CD4-positive, alpha-beta memory T cell (primary cell): ENCODE measurements at regions not wholly inside any gene's neighbourhood (a gene's known extent, or its start where the extent isn't known, plus 50 kb on each side); places are given as distances from the start of the nearest gene placed in this dataset.
"Not testable (repeated sequence)": the region's sequence is repeated elsewhere in the genome, so short reads cannot be mapped to it uniquely, and the experiment has no call there.

Experiments used
- CTCF ChIA-PET: fragments of 350-600 bp; sonication (Branson Sonifier 250); formaldehyde crosslinking; loops from one replicate; lab custom pipeline; 2021; ENCODE audit warnings: inconsistent platforms; ENCODE audit not compliant: partially characterized antibody; lab: Charles Lee
- POLR2A ChIA-PET: fragments of 350-600 bp; sonication (Branson Sonifier 250); formaldehyde crosslinking; loops from one replicate; lab custom pipeline; 2021; ENCODE audit not compliant: partially characterized antibody; lab: Charles Lee
- DNase-seq, 5 donors: peaks; one replicate each; pipeline versions ENCODE4 v3.0.0 to v3.0.0-alpha.2; 2020 to 2022; ENCODE audit warnings: mixed read lengths in 1 of 5
- H3K27ac ChIP-seq: one replicate; pipeline ENCODE4 v1.7.0; 2013; ENCODE audit warnings: low read depth, low read length
- H3K27me3 ChIP-seq: 2 replicates; pipeline ENCODE4 v1.7.0; 2013; ENCODE audit warnings: mild to moderate bottlenecking, low read length, moderate library complexity; ENCODE audit not compliant: insufficient read depth
- H3K36me3 ChIP-seq: 2 replicates; pipeline ENCODE4 v1.7.0; 2013; ENCODE audit warnings: mild to moderate bottlenecking, low read length, moderate library complexity; ENCODE audit not compliant: insufficient read depth
- H3K4me1 ChIP-seq: 2 replicates; pipeline ENCODE4 v1.7.0; 2013; ENCODE audit warnings: mild to moderate bottlenecking, low read length, moderate library complexity; ENCODE audit not compliant: insufficient read depth
- H3K4me3 ChIP-seq, 2 donors: one replicate each; pipeline ENCODE4 v1.7.0; 2013; ENCODE audit warnings: low read length in 2 of 2, mild to moderate bottlenecking in 1 of 2
- H3K9me3 ChIP-seq, 2 donors: one replicate each; pipeline ENCODE4 v1.7.0; 2013; ENCODE audit warnings: low read length in 2 of 2, control low read depth in 1 of 2; ENCODE audit not compliant: control insufficient read depth in 1 of 2
- H3K27ac Mint-ChIP-seq, 7 donors: one replicate each; pipeline ENCODE4 v1.8.0; 2020 to 2021; ENCODE audit warnings: mixed read lengths in 7 of 7, mild to moderate bottlenecking in 6 of 7, inconsistent platforms in 3 of 7, moderate library complexity in 3 of 7
- H3K27me3 Mint-ChIP-seq, 2 donors: one replicate each; pipeline ENCODE4 v1.8.0; 2020 to 2021; ENCODE audit warnings: mixed read lengths in 2 of 2
- H3K36me3 Mint-ChIP-seq, 2 donors: one replicate each; pipeline ENCODE4 v1.8.0; 2020 to 2021; ENCODE audit warnings: mixed read lengths in 2 of 2, inconsistent platforms in 1 of 2, mild to moderate bottlenecking in 1 of 2
- H3K4me1 Mint-ChIP-seq, 4 donors: one replicate each; pipeline ENCODE4 v1.8.0; 2020 to 2021; ENCODE audit warnings: mixed read lengths in 4 of 4, mild to moderate bottlenecking in 1 of 4
- H3K4me3 Mint-ChIP-seq, 8 donors: one replicate each; pipeline ENCODE4 v1.8.0; 2020 to 2021; ENCODE audit warnings: mixed read lengths in 8 of 8, mild to moderate bottlenecking in 7 of 8, moderate library complexity in 6 of 8, inconsistent platforms in 3 of 8
- H3K9me3 Mint-ChIP-seq, 8 donors: one replicate each; pipeline ENCODE4 v1.8.0; 2020 to 2021; ENCODE audit warnings: mixed read lengths in 8 of 8, mild to moderate bottlenecking in 5 of 8, inconsistent platforms in 3 of 8, moderate library complexity in 1 of 8
- intact Hi-C: fragments of 100-400 bp; cut with micrococcal nuclease; formaldehyde crosslinking; loops from one replicate; pipeline ENCODE4 v1.15.1; 2023

GRCh38 chr9:15070716-15071115, 160.5 kb upstream of the FREM1 start:
- Histone ChIP-seq H3K27ac (no peak overlapping the region), H3K36me3 (no peaks in the 10 kb centered on the region), H3K4me3 (no peak overlapping the region), H3K4me1 (no peaks in the 10 kb centered on the region), H3K9me3 (no peaks in the 10 kb centered on the region), H3K27me3 (no peaks in the 10 kb centered on the region)
- no peak for DNase-seq
- intact Hi-C loops, result no loop called here
- POLR2A ChIA-PET, result no interaction called here
- H3K27me3 Mint-ChIP-seq, result peaks cover 4 to 8% of the 10 kb centered on the region in 2 donors
- peaks cover 0 to 10% (median 3%) of the 10 kb centered on the region in 8 donors for H3K9me3 Mint-ChIP-seq
- peaks cover 0 to 2% (median 0%) of the 10 kb centered on the region in 4 donors for H3K4me1 Mint-ChIP-seq
- CTCF ChIA-PET, result interaction anchor here (1.1 kb wide), 1 partner anchor 65 kb away, joined by 3 read pairs; no protein-coding TSS in a partner anchor
- no peak overlapping the region for H3K4me3 Mint-ChIP-seq
- H3K36me3 Mint-ChIP-seq, result no peaks in the 10 kb centered on the region
- no peak overlapping the region for H3K27ac Mint-ChIP-seq

- Histone ChIP-seq H3K27ac (no peak overlapping the region), H3K4me3 (no peak overlapping the region), H3K36me3 (no peaks in the 10 kb centered on the region), H3K4me1 (no peaks in the 10 kb centered on the region), H3K27me3 (no peaks in the 10 kb centered on the region), H3K9me3 (no peaks in the 10 kb centered on the region)
- DNase-seq, result no peak
- Mint-ChIP-seq H3K9me3 (peaks cover 0 to 13% (median 0%) of the 10 kb centered on the region in 8 donors), H3K4me1 (no peaks in the 10 kb centered on the region), H3K27ac (no peak overlapping the region), H3K36me3 (no peaks in the 10 kb centered on the region), H3K27me3 (peaks cover 4 to 6% of the 10 kb centered on the region in 2 donors), H3K4me3 (no peak overlapping the region)
- ChIA-PET CTCF (no interaction called here), POLR2A (no interaction called here)
- intact Hi-C loops, result no loop called here
Observed at GRCh38 chr9:15069106-15069505, 158.9 kb upstream of the FREM1 start.

- CTCF ChIA-PET, result interaction anchor here (0.9 kb wide), 1 partner anchor 9 kb away, joined by 4 read pairs; no protein-coding TSS in a partner anchor
- H3K4me1 Mint-ChIP-seq, result no peaks in the 10 kb centered on the region
- intact Hi-C loops, result no loop called here
- H3K9me3 Mint-ChIP-seq, result peaks cover 0 to 13% (median 0%) of the 10 kb centered on the region in 8 donors
- H3K36me3 Mint-ChIP-seq, result no peaks in the 10 kb centered on the region
- no peaks in the 10 kb centered on the region for H3K27me3 ChIP-seq
- POLR2A ChIA-PET, result no interaction called here
- no peak overlapping the region for H3K4me3 ChIP-seq
- no peak overlapping the region for H3K27ac ChIP-seq
- no peak for DNase-seq
- H3K9me3 ChIP-seq, result no peaks in the 10 kb centered on the region
- no peaks in the 10 kb centered on the region for H3K4me1 ChIP-seq
- peaks cover 3 to 5% of the 10 kb centered on the region in 2 donors for H3K27me3 Mint-ChIP-seq
- no peaks in the 10 kb centered on the region for H3K36me3 ChIP-seq
- H3K4me3 Mint-ChIP-seq, result no peak overlapping the region
- no peak overlapping the region for H3K27ac Mint-ChIP-seq
Observed at GRCh38 chr9:15068261-15068660, 158.0 kb upstream of the FREM1 start.

GRCh38 chr9:15059003-15059402, 148.8 kb upstream of the FREM1 start:
- no peak for DNase-seq
- H3K4me1 Mint-ChIP-seq, result peaks cover 0 to 6% (median 5%) of the 10 kb centered on the region in 4 donors
- no peaks in the 10 kb centered on the region for H3K36me3 ChIP-seq
- intact Hi-C loops, result no loop called here
- ChIA-PET POLR2A (no interaction called here), CTCF (interaction anchor here (1.0 kb wide), 1 partner anchor 9 kb away, joined by 4 read pairs; no protein-coding TSS in a partner anchor)
- H3K27ac Mint-ChIP-seq, result no peak overlapping the region
- no peaks in the 10 kb centered on the region for H3K4me1 ChIP-seq
- no peaks in the 10 kb centered on the region for H3K9me3 ChIP-seq
- no peak overlapping the region for H3K4me3 ChIP-seq
- H3K4me3 Mint-ChIP-seq, result no peak overlapping the region
- peaks cover 7 to 13% of the 10 kb centered on the region in 2 donors for H3K27me3 Mint-ChIP-seq
- H3K27ac ChIP-seq, result no peak overlapping the region
- peaks cover 0 to 4% (median 0%) of the 10 kb centered on the region in 8 donors for H3K9me3 Mint-ChIP-seq
- H3K36me3 Mint-ChIP-seq, result no peaks in the 10 kb centered on the region
- H3K27me3 ChIP-seq, result no peaks in the 10 kb centered on the region

- no peaks in the 10 kb centered on the region for H3K36me3 Mint-ChIP-seq
- peaks cover 5 to 10% of the 10 kb centered on the region in 2 donors for H3K27me3 Mint-ChIP-seq
- no peak for DNase-seq
- ChIA-PET POLR2A (no interaction called here), CTCF (no interaction called here)
- H3K4me1 ChIP-seq, result no peaks in the 10 kb centered on the region
- no peak overlapping the region for H3K4me3 ChIP-seq
- intact Hi-C loops, result no loop called here
- H3K27ac Mint-ChIP-seq, result no peak overlapping the region
- no peak overlapping the region for H3K4me3 Mint-ChIP-seq
- H3K4me1 Mint-ChIP-seq, result peaks cover 0 to 6% (median 5%) of the 10 kb centered on the region in 4 donors
- no peak overlapping the region for H3K27ac ChIP-seq
- no peaks in the 10 kb centered on the region for H3K27me3 ChIP-seq
- no peaks in the 10 kb centered on the region for H3K36me3 ChIP-seq
- H3K9me3 Mint-ChIP-seq, result peaks cover 0 to 2% (median 0%) of the 10 kb centered on the region in 8 donors
- H3K9me3 ChIP-seq, result no peaks in the 10 kb centered on the region
Observed at GRCh38 chr9:15058236-15058635, 148.0 kb upstream of the FREM1 start.

GRCh38 chr9:15055284-15055683, 145.1 kb upstream of the FREM1 start:
- DNase-seq, H3K4me1 Mint-ChIP-seq, H3K27ac Mint-ChIP-seq, H3K36me3 Mint-ChIP-seq, H3K27ac ChIP-seq, H3K36me3 ChIP-seq, H3K9me3 ChIP-seq, H3K4me1 ChIP-seq, H3K4me3 Mint-ChIP-seq, H3K27me3 Mint-ChIP-seq, POLR2A ChIA-PET, H3K9me3 Mint-ChIP-seq, H3K27me3 ChIP-seq, intact Hi-C loops, H3K4me3 ChIP-seq: not testable (repeated sequence)
- CTCF ChIA-PET, result interaction anchor here (1.4 kb wide), 1 partner anchor 49 kb away, joined by 3 read pairs; no protein-coding TSS in a partner anchor

GRCh38 chr9:15048772-15049171, 138.5 kb upstream of the FREM1 start:
- H3K36me3 Mint-ChIP-seq, result no peaks in the 10 kb centered on the region
- ChIA-PET POLR2A (no interaction called here), CTCF (no interaction called here)
- H3K9me3 ChIP-seq, result no peaks in the 10 kb centered on the region
- H3K9me3 Mint-ChIP-seq, result peaks cover 0 to 5% (median 0%) of the 10 kb centered on the region in 8 donors
- H3K4me3 ChIP-seq, result no peak overlapping the region
- no peaks in the 10 kb centered on the region for H3K27me3 ChIP-seq
- DNase-seq, result no peak
- H3K27ac ChIP-seq, result no peak overlapping the region
- no peaks in the 10 kb centered on the region for H3K36me3 ChIP-seq
- peaks cover 5 to 6% of the 10 kb centered on the region in 2 donors for H3K27me3 Mint-ChIP-seq
- H3K4me1 Mint-ChIP-seq, result no peaks in the 10 kb centered on the region
- H3K4me3 Mint-ChIP-seq, result no peak overlapping the region
- no peaks in the 10 kb centered on the region for H3K4me1 ChIP-seq
- intact Hi-C loops, result no loop called here
- no peak overlapping the region for H3K27ac Mint-ChIP-seq
